Urothelium cell line (cell line): ENCODE measurements at regions not wholly inside any gene's neighbourhood (a gene's known extent, or its start where the extent isn't known, plus 50 kb on each side); places are given as distances from the start of the nearest gene placed in this dataset.
"Not testable (repeated sequence)": the region's sequence is repeated elsewhere in the genome, so short reads cannot be mapped to it uniquely, and the experiment has no call there.

Experiments used
- DNase-seq: peaks from one replicate; pipeline ENCODE4 v3.0.0; 2011; ENCODE audit warnings: low spot score, mixed read lengths
- FAIRE-seq: peaks from 2 replicates; lab custom pipeline; 2011; peaks lifted over from hg19 to GRCh38; lab: Jason Lieb, UNC

GRCh38 chr1:55464550-55464949, 249.4 kb upstream of the USP24 start:
- no peak for FAIRE-seq
- DNase-seq = no peak

- FAIRE-seq (no peak), DNase-seq (no peak)
Observed at GRCh38 chr1:55463814-55464475, 248.8 kb upstream of the USP24 start.

- no peak for DNase-seq
- no peak for FAIRE-seq
Observed at GRCh38 chr1:55457874-55458273, 242.7 kb upstream of the USP24 start.

DNA sequence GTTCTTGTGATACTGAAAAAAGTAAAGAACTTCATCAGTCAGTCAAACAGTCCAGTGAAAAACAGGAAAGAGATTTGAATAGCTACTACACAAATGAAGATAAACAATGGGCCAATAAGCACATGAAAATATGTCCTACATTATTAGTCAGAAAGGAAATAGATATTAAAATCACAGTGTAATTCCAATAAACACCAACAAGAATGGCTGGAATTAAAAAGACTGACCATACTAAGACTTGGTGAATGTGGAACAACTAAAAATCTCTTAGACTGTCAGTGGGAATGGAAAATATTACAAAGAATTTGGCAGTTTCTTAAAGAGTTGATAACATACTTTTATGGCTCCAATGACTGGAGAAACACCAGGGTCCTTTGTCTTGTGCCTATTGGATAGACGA, 241.8 kb upstream of the USP24 start:
- FAIRE-seq = no peak
- no peak for DNase-seq

DNA sequence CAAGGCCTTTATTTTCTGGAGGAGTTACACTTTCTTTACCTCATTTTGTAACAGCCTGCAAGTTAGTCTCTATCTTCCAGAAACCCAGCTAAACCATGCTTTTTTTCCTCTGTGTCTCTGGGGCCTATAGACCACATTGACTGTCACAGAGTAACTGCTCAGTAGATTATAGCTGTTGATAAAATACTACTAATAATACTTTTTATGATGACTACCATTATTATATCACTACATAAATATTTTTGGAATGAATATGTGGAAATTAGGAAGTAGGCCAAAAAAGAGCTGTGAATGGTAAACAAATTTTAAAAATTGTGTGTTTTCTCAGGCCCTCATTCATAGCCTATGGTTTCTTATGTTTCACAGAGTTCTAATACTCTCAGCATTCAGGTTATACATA, 233.1 kb upstream of the USP24 start:
- FAIRE-seq (no peak), DNase-seq (no peak)

- FAIRE-seq (no peak), DNase-seq (no peak)
Observed at GRCh38 chr1:55447488-55447887, 232.3 kb upstream of the USP24 start.

- FAIRE-seq = no peak
- DNase-seq = no peak
Observed at GRCh38 chr1:55446351-55446750, 231.2 kb upstream of the USP24 start.

DNA sequence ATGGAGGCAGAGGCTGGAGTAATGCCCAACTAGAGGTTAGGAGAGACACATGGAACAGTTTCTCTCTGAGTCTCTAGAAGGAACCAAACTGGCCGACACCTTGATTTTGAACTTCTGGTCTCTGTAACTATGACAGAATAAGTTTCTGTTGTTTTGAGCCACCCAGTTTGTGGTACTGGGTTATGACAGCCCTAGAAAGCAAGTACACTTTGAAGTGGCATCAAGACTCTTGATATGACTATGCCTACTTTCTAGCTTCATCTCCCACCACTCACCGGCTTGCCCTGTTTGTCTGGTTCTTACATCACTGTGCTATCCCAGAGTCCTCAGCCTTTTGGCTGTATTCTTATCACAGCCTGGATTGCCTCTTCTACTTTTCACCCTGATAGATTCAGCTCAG, 230.3 kb upstream of the USP24 start:
- no peak for FAIRE-seq
- DNase-seq = no peak

DNA sequence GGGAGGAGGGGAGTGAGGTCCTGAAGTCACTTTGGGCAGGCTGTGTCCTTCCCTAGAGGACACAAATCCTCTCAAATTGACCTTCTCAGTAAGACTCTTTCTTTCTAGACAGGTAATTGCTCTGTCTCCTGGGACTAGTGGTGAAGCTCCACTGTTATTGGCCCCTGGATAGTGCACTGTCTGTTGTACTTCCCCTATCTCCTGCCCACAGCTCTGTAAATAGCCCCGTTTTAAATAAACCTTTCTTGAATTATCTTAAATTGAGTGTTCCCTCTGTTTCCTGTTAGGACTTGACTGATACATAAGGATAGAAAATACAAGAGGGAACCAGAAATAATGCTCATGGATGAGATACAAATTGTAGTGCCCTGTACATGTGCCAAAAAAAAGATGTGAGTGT, 229.5 kb upstream of the USP24 start:
- FAIRE-seq = no peak

DNA sequence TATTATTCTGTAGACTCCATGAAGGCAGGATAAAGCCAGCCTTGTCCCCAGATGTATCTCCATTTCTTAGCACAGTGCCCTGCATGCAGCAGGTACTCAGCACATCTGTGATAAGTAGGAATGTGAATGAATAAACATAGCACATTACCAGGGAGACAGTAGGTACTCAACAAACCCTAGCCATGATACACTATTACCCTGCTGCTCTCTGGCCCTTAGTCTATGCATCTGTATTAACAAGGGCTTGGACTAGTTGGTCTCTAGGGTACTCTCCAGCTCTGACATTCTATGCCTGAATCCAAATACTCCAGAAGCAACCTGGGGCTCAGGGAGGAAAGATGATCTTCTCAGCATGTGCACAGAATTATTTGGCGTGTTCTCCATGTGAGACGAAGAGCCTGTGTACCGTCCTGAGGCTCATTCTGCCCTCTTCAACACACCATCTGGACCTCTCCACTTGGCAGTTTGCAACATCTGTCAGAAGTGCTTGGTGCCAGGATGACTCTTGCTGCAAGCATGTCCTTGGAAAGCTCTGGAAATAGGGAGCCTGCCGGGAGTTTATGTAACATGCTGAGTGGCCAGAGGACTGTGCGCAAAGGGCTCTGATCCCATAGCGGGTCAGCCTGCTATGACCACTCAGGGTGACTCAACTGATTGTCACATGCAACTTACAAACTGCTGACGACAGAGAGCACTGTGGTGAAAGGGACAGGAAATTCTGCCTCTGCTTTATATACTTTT, 228.2 kb upstream of the USP24 start:
- peak; percentile 20 for DNase-seq
- no peak for FAIRE-seq

More for the DNA sequence above, 229.5 kb upstream of the USP24 start:
- DNase-seq = no peak

GRCh38 chr1:55441489-55441888, 226.3 kb upstream of the USP24 start:
- FAIRE-seq = no peak

GRCh38 chr1:55437692-55438091, 222.5 kb upstream of the USP24 start:
- no peak for DNase-seq
- FAIRE-seq = no peak

More at GRCh38 chr1:55441489-55441888, 226.3 kb upstream of the USP24 start:
- no peak for DNase-seq

DNA sequence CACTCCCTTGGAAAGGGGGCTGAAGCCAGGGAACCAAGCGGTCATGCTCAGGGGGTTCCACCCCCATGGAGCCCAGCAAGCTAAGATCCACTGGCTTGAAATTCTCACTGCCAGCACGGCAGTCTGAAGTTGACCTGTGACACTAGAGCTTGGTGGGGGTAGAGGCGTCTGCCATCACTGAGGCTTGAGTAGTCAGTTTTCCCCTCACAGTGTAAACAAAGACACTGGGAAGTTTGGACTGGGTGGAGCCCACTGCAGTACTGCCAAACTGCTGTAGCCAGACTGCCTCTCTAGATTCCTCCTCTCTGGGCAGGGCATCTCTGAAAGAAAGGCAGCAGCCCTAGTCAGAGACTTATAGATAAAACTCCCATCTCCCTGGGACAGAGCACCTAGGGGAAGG, 215.6 kb upstream of the USP24 start:
- FAIRE-seq, DNase-seq: not testable (repeated sequence)

DNA sequence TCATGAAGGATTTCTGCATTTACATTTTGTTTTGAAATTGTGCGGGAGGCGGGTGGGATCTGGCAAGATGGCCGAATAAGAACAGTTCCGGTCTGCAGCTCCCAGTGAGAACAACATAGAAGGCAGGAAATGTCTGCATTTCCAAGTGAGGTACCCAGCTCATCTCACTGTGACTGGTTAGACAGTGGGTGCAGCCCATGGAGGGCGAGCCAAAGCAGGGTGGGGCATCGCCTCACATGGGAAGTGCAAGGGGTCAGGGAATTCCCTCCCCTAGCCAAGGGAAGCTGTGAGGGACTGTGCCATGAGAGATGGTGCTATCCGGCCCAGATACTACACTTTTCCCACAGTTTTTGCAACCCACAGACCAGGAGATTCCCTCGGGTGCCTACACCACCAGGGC, 215.0 kb upstream of the USP24 start:
- DNase-seq, FAIRE-seq: not testable (repeated sequence)

GRCh38 chr1:55428944-55429931, 214.1 kb upstream of the USP24 start:
- FAIRE-seq = peak; percentile 20
- DNase-seq = peak; percentile 92

GRCh38 chr1:55428231-55428630, 213.1 kb upstream of the USP24 start:
- no peak for DNase-seq
- FAIRE-seq = no peak

DNA sequence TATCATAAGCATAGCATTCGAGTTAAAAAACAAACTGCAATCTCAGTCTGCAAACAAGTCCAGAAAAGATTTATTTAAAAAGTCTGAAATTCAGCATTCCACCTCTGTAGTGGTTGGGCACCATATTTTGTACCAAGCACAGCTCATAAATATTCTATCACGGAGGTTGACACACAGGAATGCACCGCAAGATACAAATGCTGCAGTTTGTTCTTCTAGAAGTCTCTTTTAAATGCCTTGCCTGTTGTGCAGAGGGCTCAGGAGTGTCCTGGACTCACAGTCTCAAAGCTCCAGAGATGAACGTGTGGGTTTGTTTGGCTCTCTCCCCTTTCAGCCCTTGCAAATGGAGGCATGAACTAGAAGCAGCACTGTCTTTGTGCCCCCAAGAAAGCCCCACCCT, 212.4 kb upstream of the USP24 start:
- FAIRE-seq = no peak
- DNase-seq = no peak

GRCh38 chr1:55426619-55427018, 211.5 kb upstream of the USP24 start:
- DNase-seq = no peak
- no peak for FAIRE-seq

DNA sequence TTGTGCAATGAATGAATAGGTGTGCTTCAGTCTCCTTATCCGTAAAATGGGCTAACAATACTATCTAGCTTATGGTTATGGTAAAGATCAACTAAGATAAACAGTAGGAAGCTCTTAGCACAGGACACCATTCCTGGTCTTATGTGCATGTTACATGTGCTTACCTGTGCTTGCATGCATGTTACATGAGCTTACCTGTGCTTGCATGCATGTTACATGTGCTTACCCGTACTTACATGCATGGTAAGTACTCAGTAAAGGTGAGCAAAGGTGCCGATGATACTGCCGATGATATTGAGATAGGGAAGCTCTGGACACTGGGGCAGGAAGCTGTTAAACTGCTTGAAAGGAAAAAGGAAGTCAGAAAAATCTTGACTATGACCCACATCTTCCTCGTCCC, 211.0 kb upstream of the USP24 start:
- FAIRE-seq = no peak
- DNase-seq = no peak

GRCh38 chr1:55425310-55425930, 210.3 kb upstream of the USP24 start:
- no peak for FAIRE-seq
- no peak for DNase-seq

DNA sequence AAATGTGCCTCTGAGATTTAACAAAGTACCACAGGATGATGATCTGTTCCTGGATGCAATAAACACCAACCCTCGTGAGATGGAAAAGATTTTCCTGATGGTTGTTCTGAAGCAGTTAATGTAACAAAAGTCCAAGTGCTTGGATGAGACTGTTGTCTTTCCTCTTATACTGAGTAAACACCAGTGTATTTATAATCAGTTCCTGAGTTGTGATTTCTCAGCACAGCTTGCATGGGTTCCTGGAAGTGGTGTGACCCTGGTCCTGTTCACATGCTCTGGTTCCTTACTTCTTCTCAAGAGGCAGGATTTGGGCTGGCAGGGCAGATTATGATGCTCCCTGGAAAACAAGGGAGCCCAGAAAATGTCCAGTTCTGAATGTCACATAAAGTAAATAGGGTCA, 208.2 kb upstream of the USP24 start:
- no peak for DNase-seq
- no peak for FAIRE-seq
